Sigmoid colon (tissue), 4 donors: ENCODE measurements at regions not wholly inside any gene's neighbourhood (a gene's known extent, or its start where the extent isn't known, plus 50 kb on each side); places are given as distances from the start of the nearest gene placed in this dataset.

Source experiments
- CTCF ChIP-seq, 4 experiments: fragments of 450-650 bp in 3 of 4; fragments of 200-600 bp in 1 of 4; IDR thresholded peaks; one replicate each; pipeline ENCODE4 v1.5.1; 2016 to 2019; ENCODE audit warnings: antibody characterized with exemption in 4 of 4, mild to moderate bottlenecking in 3 of 4, moderate library complexity in 2 of 4
- EP300 ChIP-seq, 4 donors: sonication (generic); formaldehyde crosslinking; IDR thresholded peaks; one replicate each; pipeline ENCODE4 v1.6.1; 2017; ENCODE audit warnings: antibody characterized with exemption in 4 of 4
- POLR2A ChIP-seq, 2 donors: fragments of 450-650 bp; IDR thresholded peaks; one replicate each; pipeline ENCODE4 v1.6.1; 2016; ENCODE audit warnings: antibody characterized with exemption in 2 of 2, mild to moderate bottlenecking in 2 of 2, moderate library complexity in 2 of 2
- POLR2AphosphoS5 ChIP-seq, 4 donors: sonication (generic); formaldehyde crosslinking; IDR thresholded peaks; one replicate each; pipeline ENCODE4 v1.6.1; 2017; ENCODE audit warnings: antibody characterized with exemption in 4 of 4

GRCh38 chr9:97751531-97751930, 54.4 kb upstream of the XPA start:
- TF ChIP-seq POLR2AphosphoS5 (IDR thresholded peaks at IDR 0.05): no peak
- no peak for TF ChIP-seq CTCF (IDR thresholded peaks at IDR 0.05)
- TF ChIP-seq POLR2A (IDR thresholded peaks at IDR 0.05): no peak
- TF ChIP-seq EP300 (IDR thresholded peaks at IDR 0.05): no peak
